GM12801 (cell line): ENCODE measurements at regions not wholly inside any gene's neighbourhood (a gene's known extent, or its start where the extent isn't known, plus 50 kb on each side); places are given as distances from the start of the nearest gene placed in this dataset.

Experiments
- TF ChIP-seq, protein P1 (sequence below): IDR thresholded peaks from one replicate; pipeline ENCODE4 v1.5.1; 2011; ENCODE audit warnings: control low read depth; ENCODE audit not compliant: insufficient read length; ENCODE audit errors: extremely low read depth

DNA sequence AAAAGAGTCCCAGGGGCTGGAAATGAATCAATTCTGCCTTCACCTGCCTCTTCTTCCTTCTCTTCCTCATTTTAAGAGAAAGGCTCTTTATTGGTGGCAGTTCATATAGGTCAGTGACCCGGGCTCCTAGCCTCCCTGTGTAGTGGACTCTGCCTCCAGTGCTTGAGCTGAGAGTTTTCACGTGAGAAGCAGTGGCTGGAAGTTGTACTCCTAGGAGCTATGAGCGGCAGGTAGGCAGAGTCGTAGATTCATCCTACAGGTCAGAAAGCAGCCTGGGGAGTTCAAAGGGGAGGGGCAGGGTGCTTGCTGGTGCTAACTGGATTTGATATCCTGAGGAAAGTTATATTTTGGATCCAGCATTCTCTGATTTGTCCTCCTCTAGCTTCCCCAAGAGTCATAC is 101.1 kb downstream of the RPLP1 start:
- TF ChIP-seq, protein P1, sequence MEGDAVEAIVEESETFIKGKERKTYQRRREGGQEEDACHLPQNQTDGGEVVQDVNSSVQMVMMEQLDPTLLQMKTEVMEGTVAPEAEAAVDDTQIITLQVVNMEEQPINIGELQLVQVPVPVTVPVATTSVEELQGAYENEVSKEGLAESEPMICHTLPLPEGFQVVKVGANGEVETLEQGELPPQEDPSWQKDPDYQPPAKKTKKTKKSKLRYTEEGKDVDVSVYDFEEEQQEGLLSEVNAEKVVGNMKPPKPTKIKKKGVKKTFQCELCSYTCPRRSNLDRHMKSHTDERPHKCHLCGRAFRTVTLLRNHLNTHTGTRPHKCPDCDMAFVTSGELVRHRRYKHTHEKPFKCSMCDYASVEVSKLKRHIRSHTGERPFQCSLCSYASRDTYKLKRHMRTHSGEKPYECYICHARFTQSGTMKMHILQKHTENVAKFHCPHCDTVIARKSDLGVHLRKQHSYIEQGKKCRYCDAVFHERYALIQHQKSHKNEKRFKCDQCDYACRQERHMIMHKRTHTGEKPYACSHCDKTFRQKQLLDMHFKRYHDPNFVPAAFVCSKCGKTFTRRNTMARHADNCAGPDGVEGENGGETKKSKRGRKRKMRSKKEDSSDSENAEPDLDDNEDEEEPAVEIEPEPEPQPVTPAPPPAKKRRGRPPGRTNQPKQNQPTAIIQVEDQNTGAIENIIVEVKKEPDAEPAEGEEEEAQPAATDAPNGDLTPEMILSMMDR = no peak

DNA sequence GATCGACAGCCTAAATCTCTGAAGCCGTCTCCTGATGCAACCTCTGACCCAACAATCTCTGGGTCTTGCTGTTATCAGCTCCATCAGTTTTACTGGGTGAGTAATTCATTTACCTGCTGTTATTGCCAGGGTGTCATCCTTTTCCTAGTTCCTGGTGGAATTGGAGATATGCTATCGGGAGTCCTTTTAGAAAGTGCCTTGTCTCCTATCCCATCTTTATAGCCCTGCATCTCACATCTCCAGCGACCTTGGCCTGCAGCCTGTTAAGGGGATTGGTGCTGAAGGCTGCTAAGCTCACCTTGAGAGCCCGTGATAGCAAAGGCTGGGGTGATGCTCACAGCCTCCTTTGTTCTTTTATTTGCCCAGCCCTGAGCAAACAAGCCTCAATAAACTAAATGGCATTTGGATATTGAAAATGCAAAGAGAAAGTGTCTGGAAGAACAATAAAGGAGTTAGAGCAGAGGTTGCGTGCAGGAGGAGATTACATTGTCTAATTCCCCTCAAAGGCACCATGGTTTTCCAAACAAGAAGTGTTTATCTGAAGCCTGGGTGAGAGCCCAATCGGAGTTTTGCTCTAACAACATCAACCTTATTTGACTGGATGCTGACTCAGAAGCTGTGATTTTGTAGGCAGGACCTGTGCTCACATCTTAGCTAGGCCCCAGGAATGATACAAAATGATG is 101.8 kb downstream of the RPLP1 start:
- TF ChIP-seq, protein P1 = no peak

DNA sequence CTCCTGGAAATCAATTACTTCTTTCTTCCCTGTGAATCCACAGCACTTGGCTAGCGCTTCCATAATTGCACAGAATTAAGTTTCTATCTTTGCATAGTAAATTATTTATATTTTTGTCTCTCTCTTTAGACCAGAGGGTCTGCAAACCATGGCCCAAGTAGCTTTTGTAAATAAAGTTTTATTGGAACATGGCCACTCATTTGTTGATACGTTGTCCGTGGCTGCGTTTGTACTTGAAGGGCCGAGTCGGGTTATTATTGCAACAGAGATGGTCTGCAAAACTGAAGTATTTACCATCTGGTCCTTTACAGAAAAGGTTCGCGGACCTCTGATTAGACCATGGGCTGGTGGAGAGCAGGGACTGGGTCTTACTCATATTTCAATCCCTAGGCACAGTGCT is 102.5 kb downstream of the RPLP1 start:
- TF ChIP-seq, protein P1 = no peak

DNA sequence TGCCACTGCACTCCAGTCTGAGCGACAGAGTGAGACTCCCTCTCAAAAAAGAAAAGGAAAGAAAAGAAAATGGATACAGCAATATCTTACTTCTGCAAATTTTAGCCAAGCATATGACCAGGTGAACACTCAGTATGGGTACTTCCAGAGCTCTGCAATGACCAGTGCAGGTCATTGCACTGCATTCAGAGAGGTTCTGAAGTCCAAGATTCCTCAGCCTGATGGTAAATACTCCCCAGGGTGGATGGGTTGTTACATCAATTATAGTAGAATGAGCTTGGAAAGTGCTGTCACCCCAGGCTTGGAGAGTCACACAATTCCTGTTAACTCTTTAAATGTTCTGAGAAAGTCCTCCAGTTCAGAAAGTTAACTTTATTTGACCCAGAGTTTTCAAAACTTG is 103.7 kb downstream of the RPLP1 start:
- TF ChIP-seq, protein P1 = no peak

DNA sequence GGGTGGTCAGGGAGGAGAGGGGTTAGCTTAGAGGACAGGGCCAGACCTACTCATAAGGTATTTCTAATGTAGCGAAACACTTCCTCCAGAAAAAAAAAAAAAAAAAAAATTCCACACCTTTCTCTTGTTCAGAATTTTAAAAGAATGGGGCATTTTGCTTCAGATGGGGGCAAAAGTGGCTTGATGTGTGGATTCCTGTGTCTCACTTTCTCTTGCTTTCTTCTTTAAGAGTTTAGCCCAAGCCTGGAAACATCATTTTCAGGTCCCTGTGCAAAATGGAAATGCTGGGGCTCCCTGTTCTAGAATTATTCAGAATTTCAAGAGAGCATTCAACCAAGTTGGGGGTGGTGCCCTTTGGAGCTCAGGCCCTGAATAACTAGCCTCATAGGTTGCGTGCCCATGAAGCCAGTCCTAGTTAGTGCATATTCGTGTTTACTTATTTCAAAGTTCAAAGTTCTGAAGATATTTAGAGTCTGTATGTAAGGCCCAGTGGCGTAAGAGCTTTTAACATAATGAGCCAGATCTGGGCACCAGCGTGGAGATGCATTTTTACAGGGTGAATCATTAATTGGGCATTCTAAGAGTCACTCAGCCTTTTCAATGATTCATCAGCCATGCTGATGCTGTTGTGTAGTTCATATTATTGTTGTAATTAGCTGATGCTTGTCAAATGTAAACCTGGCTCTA is 104.5 kb downstream of the RPLP1 start:
- TF ChIP-seq, protein P1 = no peak

DNA sequence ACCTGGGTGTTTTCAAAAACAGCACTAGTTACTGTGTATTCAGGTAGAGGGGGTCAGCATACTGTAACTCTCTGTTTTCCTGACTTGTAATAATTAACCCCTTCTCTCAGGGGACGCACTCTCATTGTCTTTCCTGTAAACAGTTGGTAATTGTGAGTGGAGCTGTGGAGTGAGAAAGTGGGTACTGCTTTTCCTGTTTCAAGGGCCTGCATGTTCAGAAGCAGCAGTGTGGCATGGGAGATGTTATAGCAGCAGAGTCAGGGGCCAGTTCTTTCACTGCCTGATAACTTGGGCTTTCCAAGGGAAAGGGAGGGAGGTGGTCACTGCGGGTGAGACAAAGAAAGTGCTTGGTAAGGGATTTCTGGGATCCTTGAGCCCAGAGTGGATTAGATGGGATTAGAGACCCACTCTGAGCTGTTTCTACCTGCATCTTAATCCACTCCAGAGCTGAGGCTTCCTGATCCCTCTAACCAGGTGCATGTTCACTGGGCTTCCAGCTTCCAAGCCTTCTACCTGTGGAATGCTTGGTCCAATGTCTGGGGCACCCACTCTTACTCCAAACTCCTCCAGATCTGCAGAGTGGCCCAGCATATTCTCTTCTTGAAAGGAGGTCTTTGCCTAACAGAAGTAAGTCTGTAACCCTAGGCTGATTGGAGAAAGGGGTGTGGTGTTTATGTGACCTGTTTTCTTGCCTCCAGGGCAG is 105.2 kb downstream of the RPLP1 start:
- TF ChIP-seq, protein P1 = no peak

DNA sequence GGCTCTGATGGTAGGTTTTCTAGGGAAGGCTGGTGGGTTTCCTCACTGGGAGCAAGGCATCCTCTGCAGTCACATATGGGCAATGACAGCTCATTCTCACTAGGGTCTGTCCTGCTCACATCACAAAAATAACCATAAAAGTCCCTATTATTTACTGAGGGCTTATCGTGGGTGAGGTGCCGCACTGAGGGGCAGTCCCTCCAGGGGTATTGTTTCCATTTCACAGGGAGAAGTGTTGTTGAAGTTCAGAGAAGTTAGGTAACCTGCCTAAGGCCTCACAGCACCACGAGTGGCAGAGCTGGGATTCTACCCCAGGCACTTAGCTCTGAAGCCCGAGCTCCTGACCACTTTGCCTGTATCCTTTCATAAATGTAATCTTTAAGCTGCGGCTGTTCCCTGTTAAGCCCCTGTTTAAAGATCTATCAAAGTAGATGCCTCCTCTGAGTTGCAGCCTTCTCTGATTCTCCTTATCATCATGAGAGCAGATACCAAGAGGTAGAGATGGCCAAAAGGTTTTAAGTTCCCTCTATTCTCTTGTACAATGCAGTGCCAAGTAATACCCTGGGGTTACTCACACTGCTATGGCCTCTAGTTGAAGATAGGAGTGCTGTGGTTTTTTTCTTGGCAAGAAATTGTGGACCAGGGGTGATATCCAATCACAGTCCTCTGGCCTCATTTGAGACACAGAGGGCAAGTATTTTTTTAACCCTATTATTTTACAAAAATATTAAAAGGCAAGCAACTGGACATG is 107.0 kb downstream of the RPLP1 start:
- TF ChIP-seq, protein P1 = no peak
